Keratinocyte (primary cell): ENCODE measurements at regions not wholly inside any gene's neighbourhood (a gene's known extent, or its start where the extent isn't known, plus 50 kb on each side); places are given as distances from the start of the nearest gene placed in this dataset.

Experiments used
- DNase-seq: peaks from one replicate; pipeline ENCODE4 v3.0.0-alpha.2; 2011; ENCODE audit warnings: low read depth, missing footprints, low spot score
- FAIRE-seq: peaks from 2 replicates; lab custom pipeline; 2011; peaks lifted over from hg19 to GRCh38; lab: Jason Lieb, UNC
- H2AFZ ChIP-seq: 2 replicates; pipeline ENCODE4 v1.6.0; 2012; ENCODE audit warnings: low read length, control low read depth, inconsistent platforms; ENCODE audit not compliant: control insufficient read depth
- H3K27ac ChIP-seq: 2 replicates; pipeline ENCODE4 v1.5.1; 2011; ENCODE audit warnings: low read length; ENCODE audit not compliant: control insufficient read depth, insufficient read depth
- H3K27me3 ChIP-seq: 3 replicates; pipeline ENCODE4 v1.6.0; 2011; ENCODE audit warnings: low read length; ENCODE audit not compliant: control insufficient read depth, insufficient read depth; ENCODE audit errors: extremely low read depth
- H3K36me3 ChIP-seq, 2 experiments: 2 replicates in 1 of 2; 3 replicates in 1 of 2; pipeline ENCODE4 v1.5.1; 2011; ENCODE audit warnings: low read length in 2 of 2, mild to moderate bottlenecking in 1 of 2; ENCODE audit not compliant: control insufficient read depth in 2 of 2, insufficient read depth in 2 of 2; ENCODE audit errors: extremely low read depth in 1 of 2
- H3K4me1 ChIP-seq: 3 replicates; pipeline ENCODE4 v1.5.1; 2011; ENCODE audit warnings: low read length; ENCODE audit not compliant: control insufficient read depth, insufficient read depth; ENCODE audit errors: extremely low read depth
- H3K4me2 ChIP-seq: 3 replicates; pipeline ENCODE4 v1.6.0; 2011; ENCODE audit warnings: low read depth, low read length; ENCODE audit not compliant: control insufficient read depth, insufficient read depth; ENCODE audit errors: extremely low read depth
- H3K4me3 ChIP-seq, 3 experiments: fragments of 200-600 bp in 1 of 3; sonication (generic) in 1 of 3; 2 replicates in 2 of 3; 3 replicates in 1 of 3; pipeline ENCODE4 v1.5.1; 2011 to 2016; ENCODE audit warnings: low read length in 3 of 3, mild to moderate bottlenecking in 3 of 3, control low read depth in 2 of 3, inconsistent platforms in 1 of 3, low read depth in 1 of 3, mixed read lengths in 1 of 3, mixed run types in 1 of 3, moderate library complexity in 1 of 3; ENCODE audit not compliant: control insufficient read depth in 2 of 3, insufficient read depth in 2 of 3; ENCODE audit errors: extremely low read depth in 1 of 3
- H3K79me2 ChIP-seq: 2 replicates; pipeline ENCODE4 v1.6.0; 2012; ENCODE audit warnings: low read length; ENCODE audit not compliant: control insufficient read depth, insufficient read depth
- H3K9ac ChIP-seq: 3 replicates; pipeline ENCODE4 v1.6.0; 2011; ENCODE audit warnings: low read length; ENCODE audit not compliant: control insufficient read depth, insufficient read depth; ENCODE audit errors: extremely low read depth
- H3K9me1 ChIP-seq: 3 replicates; pipeline ENCODE4 v1.6.0; 2011; ENCODE audit warnings: low read length; ENCODE audit not compliant: control insufficient read depth, insufficient read depth; ENCODE audit errors: extremely low read depth
- H3K9me3 ChIP-seq: 2 replicates; pipeline ENCODE4 v1.5.1; 2012; ENCODE audit warnings: low read depth, low read length; ENCODE audit not compliant: control insufficient read depth
- H4K20me1 ChIP-seq: 3 replicates; pipeline ENCODE4 v1.6.0; 2011; ENCODE audit warnings: low read length; ENCODE audit not compliant: control insufficient read depth, insufficient read depth; ENCODE audit errors: extremely low read depth
- CTCF ChIP-seq, 3 experiments: IDR thresholded peaks in 1 of 3; conservative IDR thresholded peaks in 1 of 3; optimal IDR thresholded peaks in 1 of 3; 2 replicates in 2 of 3; 3 replicates in 1 of 3; pipeline versions ENCODE3 to v1.5.1; 2011; ENCODE audit warnings: low read length in 3 of 3, mild to moderate bottlenecking in 3 of 3, moderate library complexity in 2 of 3, control low read depth in 1 of 3, inconsistent platforms in 1 of 3; ENCODE audit not compliant: insufficient read depth in 2 of 3; ENCODE audit errors: extremely low read depth in 1 of 3
- EZH2 ChIP-seq: IDR thresholded peaks from one replicate; pipeline ENCODE4 v1.6.1; 2012; ENCODE audit warnings: inconsistent platforms, mild to moderate bottlenecking, low read length, moderate library complexity
- dilution Hi-C: fragments of 300-500 bp; cut with MboI; formaldehyde crosslinking; loops from one replicate; pipeline ENCODE4 v1.7.0; 2020; ENCODE audit warnings: low sequenced_read_pairs; ENCODE audit not compliant: extremely low pct_ligation_motif_present

DNA sequence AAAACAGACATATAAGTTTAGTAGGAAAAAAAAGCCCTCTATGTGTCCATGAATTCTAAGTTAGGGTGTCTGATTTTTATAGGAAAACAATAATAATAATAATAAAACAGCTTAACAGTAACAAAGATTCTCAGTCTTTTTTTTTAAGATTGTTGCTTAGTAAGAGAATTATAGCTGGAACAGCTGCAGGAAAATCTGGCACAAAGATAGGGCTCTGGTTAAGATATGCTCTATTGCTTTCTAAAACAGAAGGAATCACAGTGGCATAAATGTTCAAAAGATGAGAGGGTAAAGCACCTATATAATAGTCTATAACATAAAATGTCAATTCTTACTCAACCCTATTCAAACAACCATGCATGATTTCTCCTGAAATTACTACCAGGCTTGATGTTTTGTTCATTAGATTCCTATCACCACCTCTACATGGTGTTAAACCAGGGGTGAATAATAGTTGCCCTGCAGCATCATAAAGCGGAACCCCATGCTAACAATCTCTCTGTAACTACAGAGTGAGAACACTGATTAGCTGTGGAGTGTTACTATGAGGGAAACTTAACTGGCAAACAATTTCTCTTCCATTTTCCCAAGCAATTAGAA, 541.4 kb upstream of the MIR17HG start:
- Histone ChIP-seq H3K4me3 (no peak overlapping the region), H3K4me1 (no peaks in the 10 kb centered on the region), H3K9me3 (no peaks in the 10 kb centered on the region), H4K20me1 (no peaks in the 10 kb centered on the region), H3K9ac (no peak overlapping the region), H3K36me3 (no peaks in the 10 kb centered on the region), H3K9me1 (no peaks in the 10 kb centered on the region), H2AFZ (no peak overlapping the region), H3K79me2 (no peaks in the 10 kb centered on the region), H3K27me3 (no peaks in the 10 kb centered on the region), H3K27ac (no peak overlapping the region), H3K4me2 (no peak overlapping the region)
- dilution Hi-C loops, result no loop called here
- FAIRE-seq (no peak), DNase-seq (no peak)
- TF ChIP-seq CTCF (optimal IDR thresholded peaks at IDR 0.05 in 1 of 3, IDR thresholded peaks at IDR 0.05 in 1 of 3, conservative IDR thresholded peaks at IDR 0.05 in 1 of 3; ENCODE audit: extremely low read depth in 1 of 3, insufficient read depth in 2 of 3, low read length in 3 of 3) (no peak), EZH2 (no peak)

DNA sequence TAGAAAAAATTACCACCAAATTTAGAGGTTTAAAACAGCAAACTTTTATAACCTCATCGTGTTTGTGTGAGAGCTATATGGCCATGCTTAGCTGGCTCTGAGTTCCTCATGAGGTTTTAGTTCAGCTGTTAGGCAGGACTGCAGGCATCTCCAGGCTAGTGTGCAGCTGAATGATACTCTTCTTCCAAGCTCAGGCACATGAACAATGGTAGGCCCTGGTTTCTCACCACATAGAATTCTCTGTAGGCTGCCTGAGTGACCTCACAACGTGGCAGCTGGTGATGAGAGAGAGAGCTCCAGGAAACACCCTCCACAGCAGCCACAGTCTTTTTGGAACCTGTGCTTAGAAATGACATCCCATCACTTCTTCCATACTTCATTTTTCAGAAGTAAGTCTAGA, 540.6 kb upstream of the MIR17HG start:
- dilution Hi-C loops, result no loop called here
- TF ChIP-seq CTCF (optimal IDR thresholded peaks at IDR 0.05 in 1 of 3, IDR thresholded peaks at IDR 0.05 in 1 of 3, conservative IDR thresholded peaks at IDR 0.05 in 1 of 3; ENCODE audit: extremely low read depth in 1 of 3, insufficient read depth in 2 of 3, low read length in 3 of 3) (no peak), EZH2 (no peak)

More for the DNA sequence above, 540.6 kb upstream of the MIR17HG start:
- Histone ChIP-seq H3K36me3 (no peaks in the 10 kb centered on the region), H3K9me3 (no peaks in the 10 kb centered on the region), H3K9ac (no peak overlapping the region), H3K4me2 (no peak overlapping the region), H3K4me3 (no peak overlapping the region), H3K27ac (no peak overlapping the region), H4K20me1 (no peaks in the 10 kb centered on the region), H3K79me2 (no peaks in the 10 kb centered on the region), H2AFZ (no peak overlapping the region), H3K27me3 (no peaks in the 10 kb centered on the region), H3K9me1 (no peaks in the 10 kb centered on the region), H3K4me1 (no peaks in the 10 kb centered on the region)
- DNase-seq (no peak), FAIRE-seq (no peak)
